ENCODE measurements at regions not wholly inside any gene's neighbourhood (a gene's known extent, or its start where the extent isn't known, plus 50 kb on each side); places are given as distances from the start of the nearest gene placed in this dataset.

- no peaks in the 10 kb centered on the region for H3K9me3 ChIP-seq (ENCODE audit: insufficient read depth, low read depth, low read length)
- H3K4me3 ChIP-seq (ENCODE audit: low read length, poor library complexity, severe bottlenecking) = no peak overlapping the region
- H4K20me1 ChIP-seq (ENCODE audit: insufficient read depth, low read length, poor library complexity, severe bottlenecking) = no peaks in the 10 kb centered on the region
- no peak overlapping the region for H2AFZ ChIP-seq (ENCODE audit: low read length)
- H3K9ac ChIP-seq (ENCODE audit: low read depth, low read length, poor library complexity, severe bottlenecking) = no peak overlapping the region
- H3K4me2 ChIP-seq (ENCODE audit: low read depth, low read length, poor library complexity, severe bottlenecking) = no peak overlapping the region
- H3K4me1 ChIP-seq (ENCODE audit: insufficient read depth, low read length, poor library complexity, severe bottlenecking) = no peaks in the 10 kb centered on the region
- H3K9me2 ChIP-seq (replicated peaks; ENCODE audit: low read depth, low read length) = no peaks in the 10 kb centered on the region
- H3K36me3 ChIP-seq (ENCODE audit: insufficient read depth, low read length) = no peaks in the 10 kb centered on the region
- no peaks in the 10 kb centered on the region for H3K27me3 ChIP-seq (ENCODE audit: insufficient read depth, low read length, poor library complexity, severe bottlenecking)
- no peak for TF ChIP-seq EZH2phosphoT487 (IDR thresholded peaks at IDR 0.05; ENCODE audit: borderline replicate concordance)
- TF ChIP-seq, protein P1, sequence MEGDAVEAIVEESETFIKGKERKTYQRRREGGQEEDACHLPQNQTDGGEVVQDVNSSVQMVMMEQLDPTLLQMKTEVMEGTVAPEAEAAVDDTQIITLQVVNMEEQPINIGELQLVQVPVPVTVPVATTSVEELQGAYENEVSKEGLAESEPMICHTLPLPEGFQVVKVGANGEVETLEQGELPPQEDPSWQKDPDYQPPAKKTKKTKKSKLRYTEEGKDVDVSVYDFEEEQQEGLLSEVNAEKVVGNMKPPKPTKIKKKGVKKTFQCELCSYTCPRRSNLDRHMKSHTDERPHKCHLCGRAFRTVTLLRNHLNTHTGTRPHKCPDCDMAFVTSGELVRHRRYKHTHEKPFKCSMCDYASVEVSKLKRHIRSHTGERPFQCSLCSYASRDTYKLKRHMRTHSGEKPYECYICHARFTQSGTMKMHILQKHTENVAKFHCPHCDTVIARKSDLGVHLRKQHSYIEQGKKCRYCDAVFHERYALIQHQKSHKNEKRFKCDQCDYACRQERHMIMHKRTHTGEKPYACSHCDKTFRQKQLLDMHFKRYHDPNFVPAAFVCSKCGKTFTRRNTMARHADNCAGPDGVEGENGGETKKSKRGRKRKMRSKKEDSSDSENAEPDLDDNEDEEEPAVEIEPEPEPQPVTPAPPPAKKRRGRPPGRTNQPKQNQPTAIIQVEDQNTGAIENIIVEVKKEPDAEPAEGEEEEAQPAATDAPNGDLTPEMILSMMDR (conservative IDR thresholded peaks at IDR 0.05; ENCODE audit: low read length) = no peak
- no peaks in the 10 kb centered on the region for H3F3A ChIP-seq (ENCODE audit: low read depth)
- H3K79me2 ChIP-seq (ENCODE audit: insufficient read depth, low read length) = no peaks in the 10 kb centered on the region
Observed at GRCh38 chr2:149828520-149829210, 241.1 kb upstream of the MMADHC start.

DNA sequence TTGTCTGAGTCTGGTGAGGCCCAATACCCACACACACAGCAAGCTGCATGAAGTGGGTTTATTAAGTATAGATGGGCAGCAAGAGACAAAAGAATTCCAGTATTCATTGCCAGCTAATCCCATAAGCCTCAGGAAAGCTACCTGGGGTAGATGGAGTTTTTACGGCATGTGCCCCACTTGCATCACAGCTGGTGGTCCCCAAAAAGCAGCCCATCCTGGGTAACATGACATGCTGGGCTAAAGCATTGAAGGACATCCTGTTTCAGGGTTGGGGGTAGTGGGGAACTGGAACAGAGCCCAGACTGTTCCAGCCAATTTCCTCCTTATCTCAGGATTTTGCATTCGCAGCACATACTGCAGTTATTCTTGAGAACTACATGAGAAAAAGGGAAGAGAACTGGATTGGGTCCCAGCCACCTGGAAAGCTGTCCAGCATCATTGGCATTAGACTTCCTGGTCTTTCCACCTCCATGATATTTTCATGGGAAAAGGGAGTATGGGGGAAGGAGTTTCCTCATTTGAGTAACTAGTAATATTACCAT is 240.1 kb upstream of the MMADHC start:
- Histone ChIP-seq H3K9me3 (ENCODE audit: insufficient read depth, low read depth, low read length) (no peaks in the 10 kb centered on the region), H3F3A (ENCODE audit: low read depth) (no peaks in the 10 kb centered on the region), H3K4me2 (ENCODE audit: low read depth, low read length, poor library complexity, severe bottlenecking) (no peak overlapping the region), H3K9me2 (replicated peaks; ENCODE audit: low read depth, low read length) (no peaks in the 10 kb centered on the region), H2AFZ (ENCODE audit: low read length) (no peak overlapping the region), H3K36me3 (ENCODE audit: insufficient read depth, low read length) (no peaks in the 10 kb centered on the region), H3K9ac (ENCODE audit: low read depth, low read length, poor library complexity, severe bottlenecking) (no peak overlapping the region), H3K4me3 (ENCODE audit: low read length, poor library complexity, severe bottlenecking) (no peak overlapping the region), H3K27me3 (ENCODE audit: insufficient read depth, low read length, poor library complexity, severe bottlenecking) (no peaks in the 10 kb centered on the region), H3K79me2 (ENCODE audit: insufficient read depth, low read length) (no peaks in the 10 kb centered on the region), H4K20me1 (ENCODE audit: insufficient read depth, low read length, poor library complexity, severe bottlenecking) (no peaks in the 10 kb centered on the region), H3K4me1 (ENCODE audit: insufficient read depth, low read length, poor library complexity, severe bottlenecking) (no peaks in the 10 kb centered on the region)
- TF ChIP-seq, protein P1 (conservative IDR thresholded peaks at IDR 0.05; ENCODE audit: low read length) = no peak
- no peak for TF ChIP-seq EZH2phosphoT487 (IDR thresholded peaks at IDR 0.05; ENCODE audit: borderline replicate concordance)

DNA sequence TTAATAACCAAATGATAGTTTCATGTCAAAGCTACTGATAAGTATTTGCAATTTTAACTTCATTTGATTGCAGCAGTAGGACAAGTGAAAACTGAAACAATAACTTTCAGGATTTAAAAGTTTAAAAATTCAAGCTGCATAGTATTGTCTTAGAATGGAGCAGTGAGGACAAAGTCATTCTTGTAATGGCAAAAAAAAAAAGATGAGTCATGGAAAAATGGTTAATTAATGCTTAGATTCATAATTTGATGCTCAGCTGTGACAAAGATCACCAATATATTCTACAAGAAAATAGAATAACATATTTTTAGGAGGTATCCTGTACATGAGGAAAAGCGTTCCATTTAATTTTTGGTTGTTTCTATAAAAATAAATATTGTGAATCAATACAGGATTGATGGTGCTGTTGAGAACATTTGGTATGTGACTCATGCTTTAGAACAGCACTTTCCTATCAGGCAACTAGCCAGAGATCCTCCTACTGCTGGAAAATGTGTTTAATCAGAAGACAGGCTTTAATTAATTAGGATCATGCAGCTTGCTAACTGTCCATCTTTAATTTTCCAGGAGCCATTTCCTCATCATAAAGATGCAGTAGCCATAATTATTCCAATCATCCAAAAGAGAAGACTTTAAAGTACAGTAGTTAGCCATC is 239.0 kb upstream of the MMADHC start:
- no peak overlapping the region for H3K4me3 ChIP-seq (ENCODE audit: low read length, poor library complexity, severe bottlenecking)
- no peaks in the 10 kb centered on the region for H3K4me1 ChIP-seq (ENCODE audit: insufficient read depth, low read length, poor library complexity, severe bottlenecking)
- H3K9me2 ChIP-seq (replicated peaks; ENCODE audit: low read depth, low read length) = no peaks in the 10 kb centered on the region
- H3K9ac ChIP-seq (ENCODE audit: low read depth, low read length, poor library complexity, severe bottlenecking) = no peak overlapping the region
- no peaks in the 10 kb centered on the region for H3F3A ChIP-seq (ENCODE audit: low read depth)
- no peaks in the 10 kb centered on the region for H4K20me1 ChIP-seq (ENCODE audit: insufficient read depth, low read length, poor library complexity, severe bottlenecking)
- H3K36me3 ChIP-seq (ENCODE audit: insufficient read depth, low read length) = no peaks in the 10 kb centered on the region
- H3K79me2 ChIP-seq (ENCODE audit: insufficient read depth, low read length) = no peaks in the 10 kb centered on the region
- H2AFZ ChIP-seq (ENCODE audit: low read length) = no peak overlapping the region
- no peak for TF ChIP-seq EZH2phosphoT487 (IDR thresholded peaks at IDR 0.05; ENCODE audit: borderline replicate concordance)
- TF ChIP-seq, protein P1 (conservative IDR thresholded peaks at IDR 0.05; ENCODE audit: low read length) = no peak
- no peaks in the 10 kb centered on the region for H3K9me3 ChIP-seq (ENCODE audit: insufficient read depth, low read depth, low read length)
- H3K27me3 ChIP-seq (ENCODE audit: insufficient read depth, low read length, poor library complexity, severe bottlenecking) = no peaks in the 10 kb centered on the region
- H3K4me2 ChIP-seq (ENCODE audit: low read depth, low read length, poor library complexity, severe bottlenecking) = no peak overlapping the region

Measured in Loucy (cell line).